ENCODE measurements at regions not wholly inside any gene's neighbourhood (a gene's known extent, or its start where the extent isn't known, plus 50 kb on each side); places are given as distances from the start of the nearest gene placed in this dataset.

DNA sequence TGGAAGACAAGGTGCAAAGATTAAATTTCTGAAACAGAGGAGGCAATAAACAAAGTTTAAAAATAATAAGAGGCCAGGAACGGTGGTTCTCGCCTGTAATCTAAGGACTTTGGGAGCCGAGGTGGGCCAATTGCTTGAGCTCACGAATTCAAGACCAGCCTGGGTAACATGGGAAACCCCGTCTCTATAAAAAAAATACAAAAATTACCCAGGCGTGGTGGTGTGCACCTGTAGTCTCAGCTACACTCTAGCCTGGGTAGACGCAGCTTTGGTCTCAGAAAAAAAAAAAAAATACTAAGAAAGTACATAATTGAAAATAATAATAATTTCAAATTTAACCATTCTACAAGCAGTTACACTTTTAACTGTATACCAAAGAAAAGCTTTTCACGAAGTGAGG lies 744.6 kb upstream of the POU3F3 start:
- TF ChIP-seq, protein P1, sequence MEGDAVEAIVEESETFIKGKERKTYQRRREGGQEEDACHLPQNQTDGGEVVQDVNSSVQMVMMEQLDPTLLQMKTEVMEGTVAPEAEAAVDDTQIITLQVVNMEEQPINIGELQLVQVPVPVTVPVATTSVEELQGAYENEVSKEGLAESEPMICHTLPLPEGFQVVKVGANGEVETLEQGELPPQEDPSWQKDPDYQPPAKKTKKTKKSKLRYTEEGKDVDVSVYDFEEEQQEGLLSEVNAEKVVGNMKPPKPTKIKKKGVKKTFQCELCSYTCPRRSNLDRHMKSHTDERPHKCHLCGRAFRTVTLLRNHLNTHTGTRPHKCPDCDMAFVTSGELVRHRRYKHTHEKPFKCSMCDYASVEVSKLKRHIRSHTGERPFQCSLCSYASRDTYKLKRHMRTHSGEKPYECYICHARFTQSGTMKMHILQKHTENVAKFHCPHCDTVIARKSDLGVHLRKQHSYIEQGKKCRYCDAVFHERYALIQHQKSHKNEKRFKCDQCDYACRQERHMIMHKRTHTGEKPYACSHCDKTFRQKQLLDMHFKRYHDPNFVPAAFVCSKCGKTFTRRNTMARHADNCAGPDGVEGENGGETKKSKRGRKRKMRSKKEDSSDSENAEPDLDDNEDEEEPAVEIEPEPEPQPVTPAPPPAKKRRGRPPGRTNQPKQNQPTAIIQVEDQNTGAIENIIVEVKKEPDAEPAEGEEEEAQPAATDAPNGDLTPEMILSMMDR (IDR thresholded peaks at IDR 0.05; ENCODE audit: low read depth, low read length, missing control alignments), result no peak
- no peak overlapping the region for H3K4me3 ChIP-seq (replicated peaks; ENCODE audit: low read depth, low read length)

DNA sequence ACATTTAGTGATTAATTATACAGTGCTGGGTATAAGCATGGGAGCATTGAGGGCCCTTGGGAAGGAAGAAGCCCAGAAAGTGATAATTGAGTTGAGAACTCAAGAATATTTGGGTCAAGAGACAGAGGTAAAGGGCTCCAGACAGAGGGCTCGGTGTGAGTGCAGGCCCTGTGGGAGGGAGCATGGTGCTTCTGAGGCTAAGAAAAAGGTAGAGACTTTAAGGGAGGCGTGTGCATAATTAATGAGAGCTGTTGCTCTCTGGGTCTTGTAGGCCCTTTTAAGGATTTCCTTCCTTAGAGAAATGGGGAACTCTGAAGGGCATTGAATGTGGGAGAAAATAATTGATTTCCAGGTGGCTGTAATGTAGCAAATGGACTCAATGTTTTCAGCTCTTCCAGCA lies 735.0 kb upstream of the POU3F3 start:
- no peak overlapping the region for H3K4me3 ChIP-seq (replicated peaks; ENCODE audit: low read depth, low read length)
- DNase-seq (ENCODE audit: extremely low read depth, low read depth), result no peak
- TF ChIP-seq, protein P1 (IDR thresholded peaks at IDR 0.05; ENCODE audit: low read depth, low read length, missing control alignments), result no peak

More for the DNA sequence above, 744.6 kb upstream of the POU3F3 start:
- DNase-seq (ENCODE audit: extremely low read depth, low read depth), result no peak

DNA sequence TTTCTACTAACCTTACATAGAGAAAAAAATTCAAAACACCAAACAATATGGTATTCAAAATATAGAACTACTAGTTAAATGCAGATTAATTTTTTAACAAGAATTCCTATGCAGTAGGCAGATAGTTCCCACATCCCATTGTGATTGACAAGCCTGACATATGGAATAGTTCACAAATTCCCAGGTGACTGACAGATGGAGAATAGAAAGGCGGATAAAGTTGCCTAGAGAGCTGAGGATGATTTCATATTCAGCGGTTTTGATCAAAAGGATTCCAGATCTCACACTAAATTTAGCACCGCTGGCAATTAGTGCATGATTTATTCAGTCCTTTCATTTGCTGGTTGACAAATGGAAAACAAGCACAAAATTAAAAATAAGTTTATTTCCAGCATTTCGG lies 733.7 kb upstream of the POU3F3 start:
- no peak for DNase-seq (ENCODE audit: extremely low read depth, low read depth)
- TF ChIP-seq, protein P1 (IDR thresholded peaks at IDR 0.05; ENCODE audit: low read depth, low read length, missing control alignments), result no peak
- no peak overlapping the region for H3K4me3 ChIP-seq (replicated peaks; ENCODE audit: low read depth, low read length)

DNA sequence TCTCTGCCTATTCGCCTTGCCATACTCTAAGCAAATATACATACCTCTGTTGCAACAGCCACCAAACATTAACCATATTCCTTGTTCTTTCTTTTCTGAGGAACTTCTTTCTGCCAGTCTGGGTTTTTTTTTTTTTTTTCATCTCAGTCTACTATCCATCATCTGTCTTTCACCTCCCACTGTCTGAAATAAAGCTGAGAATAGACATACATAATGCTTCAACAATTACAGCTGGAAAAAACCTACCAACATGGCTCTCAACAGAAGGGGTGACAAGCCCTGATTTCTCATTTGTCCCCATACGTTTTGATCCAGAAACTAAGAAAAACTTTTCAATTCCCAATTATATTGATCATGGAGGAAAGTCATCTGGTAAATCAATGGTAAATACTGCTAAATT lies 728.8 kb upstream of the POU3F3 start:
- TF ChIP-seq, protein P1 (IDR thresholded peaks at IDR 0.05; ENCODE audit: low read depth, low read length, missing control alignments), result no peak

DNA sequence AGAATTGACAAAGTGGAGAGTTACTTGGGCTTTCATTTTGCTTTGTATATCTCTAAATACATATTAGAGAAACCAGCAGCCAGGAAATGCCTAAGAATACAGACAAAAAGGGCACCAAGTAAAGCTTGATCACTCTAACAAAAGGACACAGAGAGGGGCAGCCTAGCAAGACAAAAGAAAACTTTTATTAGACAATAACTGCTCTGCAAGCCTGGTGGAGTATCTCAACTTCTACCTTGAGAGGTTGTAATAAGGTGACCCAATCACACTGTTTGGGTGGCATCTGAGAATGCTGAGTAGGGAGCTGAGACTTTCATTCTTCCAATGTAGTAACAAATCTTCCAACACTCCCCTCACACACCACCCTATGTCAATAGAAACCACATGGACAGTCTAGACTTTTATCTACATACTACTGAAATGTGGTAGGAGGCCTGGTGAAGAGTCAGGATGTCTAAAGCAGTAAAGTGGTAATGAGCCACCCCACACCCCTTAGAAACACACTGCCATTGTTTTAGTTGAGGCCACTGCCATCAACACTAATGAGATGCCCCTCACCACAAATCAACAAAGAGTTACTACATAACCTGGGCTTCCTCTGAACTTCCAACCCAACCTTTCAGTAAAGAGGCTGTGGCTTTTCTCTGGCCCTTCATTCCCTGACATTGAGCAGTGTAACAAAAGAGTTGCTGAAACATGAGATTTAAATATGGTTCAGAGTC lies 726.7 kb upstream of the POU3F3 start:
- DNase-seq (ENCODE audit: extremely low read depth, low read depth), result no peak
- no peak overlapping the region for H3K4me3 ChIP-seq (replicated peaks; ENCODE audit: low read depth, low read length)
- TF ChIP-seq, protein P1 (IDR thresholded peaks at IDR 0.05; ENCODE audit: low read depth, low read length, missing control alignments), result no peak

More for the DNA sequence above, 728.8 kb upstream of the POU3F3 start:
- H3K4me3 ChIP-seq (replicated peaks; ENCODE audit: low read depth, low read length), result no peak overlapping the region
- no peak for DNase-seq (ENCODE audit: extremely low read depth, low read depth)

DNA sequence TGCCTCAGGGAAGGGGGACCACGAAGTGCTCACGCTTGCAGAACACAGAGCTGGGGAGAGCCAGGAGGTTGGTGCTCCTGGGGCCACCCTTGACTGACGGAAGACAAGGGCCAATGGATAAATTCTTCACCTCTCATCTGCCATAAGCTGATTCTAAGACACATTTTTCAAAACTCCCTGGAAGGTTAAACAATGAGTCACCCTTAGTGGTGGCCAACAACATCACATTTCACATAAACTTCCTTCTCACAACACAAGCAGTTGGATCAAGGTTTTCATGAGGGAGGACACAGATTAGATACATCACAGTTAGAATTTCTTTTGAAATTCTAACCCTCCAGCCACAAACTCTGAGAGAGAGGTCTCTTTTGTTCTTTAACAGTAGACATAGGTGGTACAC lies 713.6 kb upstream of the POU3F3 start:
- H3K4me3 ChIP-seq (replicated peaks; ENCODE audit: low read depth, low read length), result no peak overlapping the region
- TF ChIP-seq, protein P1 (IDR thresholded peaks at IDR 0.05; ENCODE audit: low read depth, low read length, missing control alignments), result no peak
- DNase-seq (ENCODE audit: extremely low read depth, low read depth), result no peak

DNA sequence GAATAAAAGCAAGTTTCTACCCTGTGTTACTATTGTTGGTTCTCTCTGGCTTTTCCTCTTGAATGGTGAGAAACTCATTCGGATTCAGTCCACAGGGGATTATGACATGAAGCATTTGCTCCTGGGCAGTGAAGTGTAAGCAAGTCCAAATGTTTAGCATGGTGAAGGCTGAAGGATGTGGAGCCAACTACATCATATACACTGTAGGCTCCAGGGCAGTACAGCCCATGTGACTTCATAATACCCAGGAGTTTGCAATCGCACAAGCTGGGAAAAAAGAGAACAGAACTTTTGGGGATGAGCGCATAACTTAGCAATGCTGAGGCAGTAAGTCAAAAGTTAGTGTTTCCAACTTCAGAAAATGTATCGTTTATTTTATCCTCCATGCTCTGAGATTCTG lies 695.7 kb upstream of the POU3F3 start:
- TF ChIP-seq, protein P1 (IDR thresholded peaks at IDR 0.05; ENCODE audit: low read depth, low read length, missing control alignments), result no peak
- no peak overlapping the region for H3K4me3 ChIP-seq (replicated peaks; ENCODE audit: low read depth, low read length)
- DNase-seq (ENCODE audit: extremely low read depth, low read depth), result no peak

All from HFF-Myc (cell line).